ENCODE measurements at regions not wholly inside any gene's neighbourhood (a gene's known extent, or its start where the extent isn't known, plus 50 kb on each side); places are given as distances from the start of the nearest gene placed in this dataset.

- Mint-ChIP-seq H3K4me3 (ENCODE audit: low read depth) (no peak overlapping the region), H3K27ac (peak overlapping the region; percentile 70), H3K4me1 (ENCODE audit: low read depth) (peaks cover 23% of the 10 kb centered on the region)
Measured at GRCh38 chr2:234334151-234334550, 162.7 kb downstream of the ARL4C start.

GRCh38 chr2:234333168-234334130 is 163.4 kb downstream of the ARL4C start:
- Mint-ChIP-seq H3K4me3 (ENCODE audit: low read depth) (no peak overlapping the region), H3K27me3 (peaks cover 11% of the 10 kb centered on the region), H3K36me3 (ENCODE audit: insufficient read depth) (peaks cover 1% of the 10 kb centered on the region), H3K9me3 (ENCODE audit: low read depth) (no peaks in the 10 kb centered on the region), H3K27ac (no peak overlapping the region), H3K4me1 (ENCODE audit: low read depth) (peaks cover 23% of the 10 kb centered on the region)
- DNase-seq (ENCODE audit: low spot score, unreplicated experiment), result no peak
- no peak for TF ChIP-seq CTCF (IDR thresholded peaks at IDR 0.05; ENCODE audit: unreplicated experiment)

More at GRCh38 chr2:234334151-234334550, 162.7 kb downstream of the ARL4C start:
- Mint-ChIP-seq H3K36me3 (ENCODE audit: insufficient read depth) (peaks cover 3% of the 10 kb centered on the region), H3K9me3 (ENCODE audit: low read depth) (peaks cover 4% of the 10 kb centered on the region), H3K27me3 (peaks cover 11% of the 10 kb centered on the region)
- DNase-seq (ENCODE audit: low spot score, unreplicated experiment), result no peak
- TF ChIP-seq CTCF (IDR thresholded peaks at IDR 0.05; ENCODE audit: unreplicated experiment), result no peak

- no peak for DNase-seq (ENCODE audit: low spot score, unreplicated experiment)
- no peaks in the 10 kb centered on the region for H3K9me3 Mint-ChIP-seq (ENCODE audit: low read depth)
- H3K36me3 Mint-ChIP-seq (ENCODE audit: insufficient read depth), result no peaks in the 10 kb centered on the region
- peaks cover 25% of the 10 kb centered on the region for H3K4me1 Mint-ChIP-seq (ENCODE audit: low read depth)
- H3K27me3 Mint-ChIP-seq, result peaks cover 11% of the 10 kb centered on the region
- no peak for TF ChIP-seq CTCF (IDR thresholded peaks at IDR 0.05; ENCODE audit: unreplicated experiment)
- no peak overlapping the region for H3K4me3 Mint-ChIP-seq (ENCODE audit: low read depth)
- H3K27ac Mint-ChIP-seq, result no peak overlapping the region
Measured at GRCh38 chr2:234331966-234332365, 164.9 kb downstream of the ARL4C start.

- no peak for TF ChIP-seq CTCF (IDR thresholded peaks at IDR 0.05; ENCODE audit: unreplicated experiment)
- no peaks in the 10 kb centered on the region for H3K36me3 Mint-ChIP-seq (ENCODE audit: insufficient read depth)
- no peak for DNase-seq (ENCODE audit: low spot score, unreplicated experiment)
- H3K4me1 Mint-ChIP-seq (ENCODE audit: low read depth), result peaks cover 25% of the 10 kb centered on the region
- H3K9me3 Mint-ChIP-seq (ENCODE audit: low read depth), result no peaks in the 10 kb centered on the region
- no peak overlapping the region for H3K27ac Mint-ChIP-seq
- H3K4me3 Mint-ChIP-seq (ENCODE audit: low read depth), result no peak overlapping the region
- peaks cover 11% of the 10 kb centered on the region for H3K27me3 Mint-ChIP-seq
Measured at GRCh38 chr2:234331566-234331965, 165.3 kb downstream of the ARL4C start.

- no peaks in the 10 kb centered on the region for H3K9me3 Mint-ChIP-seq (ENCODE audit: low read depth)
- H3K36me3 Mint-ChIP-seq (ENCODE audit: insufficient read depth), result no peaks in the 10 kb centered on the region
- no peak for TF ChIP-seq CTCF (IDR thresholded peaks at IDR 0.05; ENCODE audit: unreplicated experiment)
- peaks cover 11% of the 10 kb centered on the region for H3K27me3 Mint-ChIP-seq
- DNase-seq (ENCODE audit: low spot score, unreplicated experiment), result no peak
- no peak overlapping the region for H3K4me3 Mint-ChIP-seq (ENCODE audit: low read depth)
- no peak overlapping the region for H3K27ac Mint-ChIP-seq
- H3K4me1 Mint-ChIP-seq (ENCODE audit: low read depth), result peaks cover 25% of the 10 kb centered on the region
Measured at GRCh38 chr2:234330902-234331301, 166.0 kb downstream of the ARL4C start.

Data from progenitor cell of endocrine pancreas (in vitro differentiated cells).